NCI-H2196 (cell line): ENCODE measurements at regions not wholly inside any gene's neighbourhood (a gene's known extent, or its start where the extent isn't known, plus 50 kb on each side); places are given as distances from the start of the nearest gene placed in this dataset.
A peak's percentile ranks its signal among the peaks of the same experiment; 100 is the strongest.

Experiments used
- DNase-seq: peaks from one replicate; lab custom pipeline; 2025; ENCODE audit not compliant: unreplicated experiment; lab: John Stamatoyannopoulos, UW

DNA sequence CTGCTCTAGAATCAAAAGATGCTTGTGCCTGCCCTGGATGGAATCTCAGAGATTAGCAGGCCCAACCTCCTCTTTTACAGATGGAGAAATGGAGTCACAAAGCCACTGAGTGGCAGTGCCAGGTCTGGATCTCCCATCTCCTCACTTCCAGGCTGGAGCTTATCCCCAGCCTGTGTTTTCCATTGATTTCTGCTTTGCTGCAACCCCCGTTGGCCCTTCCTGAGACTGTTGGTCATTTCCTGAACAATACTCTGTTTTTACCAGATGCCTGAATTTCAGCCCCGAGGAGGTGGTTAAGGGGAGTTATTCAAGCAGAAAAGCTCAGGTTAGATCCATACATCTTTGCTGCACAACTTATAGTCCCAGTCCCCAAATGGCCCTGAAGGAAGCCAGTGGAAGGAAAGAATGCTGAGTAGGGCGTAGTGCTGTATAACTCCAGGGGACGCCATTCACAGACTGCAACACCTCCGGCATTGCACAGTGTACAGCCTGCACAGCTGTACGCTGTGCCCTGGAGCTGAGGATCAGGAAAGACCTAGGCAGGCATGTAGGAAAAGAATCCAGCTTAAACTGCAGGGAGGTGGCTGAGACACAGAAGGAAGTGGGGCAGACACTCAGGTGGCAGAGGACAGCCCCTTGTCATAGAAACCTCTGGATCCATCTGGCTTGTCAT is 77.5 kb downstream of the RPLP1 start:
- no peak for DNase-seq

DNA sequence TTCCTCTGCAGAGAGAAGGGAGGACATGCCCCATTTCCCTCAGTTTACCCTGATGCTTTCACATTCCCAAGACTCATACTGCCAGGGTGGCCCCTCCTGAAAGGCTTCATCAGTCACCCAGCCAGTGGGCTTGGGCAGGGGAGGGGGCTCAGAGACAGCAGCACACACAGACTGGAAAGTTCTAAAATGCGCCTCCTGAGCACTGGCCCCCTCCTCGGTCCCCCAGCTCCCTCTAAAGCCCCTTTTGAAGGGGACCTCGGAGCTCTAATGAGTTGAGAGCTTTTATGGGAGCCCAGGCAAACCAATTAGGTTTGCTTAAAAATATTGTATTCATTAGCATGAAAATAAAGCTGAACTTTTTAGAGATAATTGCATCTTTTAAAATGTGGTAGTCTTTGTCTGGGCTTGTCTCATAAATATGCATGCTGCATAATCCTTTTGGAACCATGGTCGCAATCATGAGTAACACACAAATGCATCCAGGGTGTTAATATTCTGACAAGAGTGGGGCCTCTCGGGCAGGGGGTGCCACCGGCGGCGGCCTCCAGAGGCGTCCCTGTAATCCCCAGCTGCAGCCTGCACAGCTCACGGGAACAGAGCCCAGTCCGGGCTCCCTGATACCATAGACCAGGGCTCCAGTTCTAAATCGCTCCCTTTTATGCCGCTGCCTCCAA is 78.5 kb downstream of the RPLP1 start:
- no peak for DNase-seq

DNA sequence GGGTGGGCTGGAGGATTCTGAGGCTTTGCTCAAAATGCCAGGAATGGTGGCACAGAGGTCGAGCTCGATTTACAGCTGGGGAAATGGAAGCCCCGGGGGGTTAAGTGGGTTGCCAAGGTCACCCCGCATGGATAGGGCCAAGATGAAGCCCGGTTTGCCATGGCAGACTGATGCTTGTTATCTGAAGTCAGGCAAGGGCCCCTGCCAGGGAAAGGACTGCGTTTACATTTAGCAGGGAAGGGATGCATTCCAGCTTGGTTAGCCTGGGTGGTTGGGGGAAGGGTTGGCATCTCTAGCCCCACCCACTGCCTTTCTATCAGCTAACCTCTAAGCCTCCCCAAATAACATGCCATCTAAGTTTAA is 79.0 kb downstream of the RPLP1 start:
- no peak for DNase-seq

DNA sequence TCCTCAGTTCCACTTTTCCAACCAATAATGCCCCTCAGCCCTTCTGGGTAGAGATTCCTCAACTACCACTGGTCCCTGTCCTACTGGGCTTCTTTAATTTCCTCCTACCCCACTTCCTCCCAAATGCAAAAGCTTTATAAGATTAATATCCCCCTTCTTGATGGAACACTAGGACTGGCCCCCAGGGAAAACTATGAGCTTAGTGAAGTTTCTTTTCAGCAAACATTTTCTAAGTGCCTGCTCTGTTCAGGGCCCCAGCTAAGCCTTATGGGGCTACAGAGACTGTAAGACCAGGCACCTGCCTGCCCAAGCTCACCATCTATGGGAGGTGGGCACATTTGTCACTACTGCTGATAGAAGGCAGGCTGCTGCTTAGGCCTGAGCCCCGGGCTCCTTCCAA is 79.4 kb downstream of the RPLP1 start:
- DNase-seq, result no peak

DNA sequence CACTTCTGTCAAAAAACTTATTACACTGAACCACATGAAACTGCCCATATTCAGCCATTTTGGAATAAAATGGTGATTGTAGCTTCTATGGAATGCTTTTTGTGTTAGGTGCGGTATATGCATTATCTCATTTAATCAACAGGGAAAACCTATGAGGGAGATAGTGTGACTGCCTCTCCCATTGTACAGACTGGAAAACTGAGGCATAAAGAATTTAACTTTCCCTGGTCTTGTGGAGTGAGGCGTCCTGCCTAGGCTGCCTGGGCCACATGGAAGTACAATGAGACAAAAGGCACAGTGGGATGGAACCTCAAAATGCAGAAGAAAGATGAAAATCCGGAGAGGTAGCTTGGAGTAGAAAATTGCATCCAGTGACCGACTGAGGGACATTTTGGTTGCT is 80.2 kb downstream of the RPLP1 start:
- no peak for DNase-seq

DNA sequence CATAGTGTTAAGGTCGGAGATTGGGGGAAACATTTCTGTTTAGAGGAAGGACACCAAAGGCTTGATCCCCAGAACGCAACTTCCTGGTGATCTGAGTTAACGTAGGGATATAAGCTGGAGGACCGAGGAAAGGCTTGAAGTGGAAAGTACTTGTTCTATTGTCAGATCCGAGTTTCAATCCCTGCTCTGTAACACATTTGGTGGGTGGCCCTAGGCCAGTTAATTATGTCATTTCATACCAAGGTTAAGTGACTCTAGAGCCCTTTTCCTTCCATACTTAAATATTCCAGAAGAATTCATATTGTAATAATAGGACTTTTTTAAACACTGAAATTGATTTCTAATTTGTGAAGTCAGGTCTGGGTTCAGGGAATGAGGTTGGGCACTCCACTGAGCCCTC is 80.9 kb downstream of the RPLP1 start:
- no peak for DNase-seq

DNA sequence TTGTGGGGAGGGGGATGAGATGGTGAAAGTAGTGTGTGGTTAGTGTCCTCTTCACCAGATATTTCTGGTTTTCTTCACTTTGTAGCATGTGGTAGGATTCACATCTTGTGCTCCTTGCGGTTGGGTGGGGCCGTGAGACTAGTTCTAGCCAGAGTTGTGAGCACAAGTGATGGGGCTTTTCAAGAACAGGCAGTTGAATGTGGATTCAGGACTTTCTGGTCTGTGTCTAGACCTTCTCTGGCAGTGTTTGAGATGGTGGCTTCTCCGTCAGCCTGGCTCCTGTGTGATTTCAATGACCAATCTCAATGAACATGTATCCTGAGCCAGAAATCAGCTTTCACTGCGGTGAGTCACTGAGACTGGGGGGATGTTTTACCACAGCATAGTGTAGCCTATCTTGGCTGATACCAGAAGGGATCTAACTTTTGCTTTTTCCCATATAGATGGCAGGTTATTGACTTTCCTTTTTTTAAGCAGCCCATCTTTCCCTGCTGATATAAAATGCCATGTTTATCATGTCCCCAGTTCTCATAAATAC is 82.6 kb downstream of the RPLP1 start:
- no peak for DNase-seq

DNA sequence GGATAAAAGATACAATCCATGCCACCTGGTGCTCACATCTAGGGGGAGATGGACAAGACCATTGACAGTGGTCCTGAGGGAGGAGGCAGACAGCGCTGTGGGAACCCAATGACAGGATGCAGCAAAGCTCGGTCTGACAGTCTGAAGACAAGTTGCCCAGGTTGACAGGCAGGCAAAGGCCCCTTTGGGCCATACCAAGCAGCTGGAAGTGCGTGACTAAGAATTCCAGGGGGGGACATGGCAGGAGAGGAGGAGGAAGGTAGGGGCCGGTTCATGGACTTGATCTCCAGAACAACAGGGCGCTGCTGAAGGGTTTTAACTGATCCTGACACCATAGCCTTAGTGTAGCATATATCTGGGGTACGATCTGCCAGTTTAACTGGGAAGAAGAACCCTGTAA is 83.4 kb downstream of the RPLP1 start:
- DNase-seq, result no peak

DNA sequence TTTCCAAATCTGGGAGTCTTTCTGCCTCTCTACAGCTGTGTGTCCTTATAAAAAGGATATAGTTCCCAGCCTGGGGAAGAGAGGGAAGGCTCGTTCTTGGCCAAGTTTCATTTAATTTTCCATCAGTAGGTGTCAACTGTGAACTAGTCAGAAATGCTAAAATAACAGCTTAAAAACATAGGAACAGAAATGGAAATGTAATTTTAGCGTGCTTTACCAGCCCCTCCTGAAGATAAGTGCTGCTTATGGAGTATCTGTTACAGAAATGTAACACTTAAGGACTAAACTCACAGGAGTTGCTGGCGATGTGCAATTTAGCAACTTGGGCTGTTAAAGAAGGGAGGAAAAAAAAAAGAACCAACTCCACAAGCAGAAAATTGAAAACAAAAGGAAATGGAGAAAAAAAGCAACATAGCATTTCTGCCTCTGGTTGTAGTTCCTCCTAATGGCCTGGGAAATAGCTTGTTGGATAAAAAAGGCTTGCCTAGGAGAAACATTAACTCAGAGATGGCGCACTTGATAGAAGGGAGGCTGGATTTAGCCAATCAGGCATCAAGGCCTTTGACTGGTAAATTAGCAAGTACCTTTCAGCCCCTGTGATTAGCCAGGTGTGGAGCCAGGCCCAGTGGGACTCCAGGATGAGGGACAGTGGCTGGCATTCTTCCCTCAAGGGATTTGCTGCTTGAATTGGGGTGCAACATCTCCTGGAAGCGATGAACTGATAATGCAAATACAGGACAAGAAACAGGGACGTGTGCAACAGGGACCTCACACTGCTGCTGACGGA is 84.3 kb downstream of the RPLP1 start:
- no peak for DNase-seq

DNA sequence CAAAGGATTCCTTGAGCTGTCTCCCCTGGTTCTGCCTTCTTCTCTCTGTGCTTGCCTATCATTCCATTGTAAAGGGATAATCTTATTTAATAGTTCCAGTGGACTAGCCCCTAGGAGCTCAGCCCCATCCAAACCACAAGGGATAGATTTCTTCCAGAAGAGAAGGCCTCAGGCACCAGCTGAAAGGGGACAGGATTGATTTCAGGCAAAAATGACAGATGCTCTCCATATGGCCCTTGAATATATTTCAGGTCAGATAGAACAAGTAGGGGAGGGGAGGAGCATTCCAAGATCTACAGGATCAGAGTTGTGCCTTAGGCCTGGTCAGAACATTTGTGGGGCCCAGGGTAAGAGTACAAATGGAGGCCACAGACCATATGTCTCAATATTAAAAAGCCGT is 85.3 kb downstream of the RPLP1 start:
- no peak for DNase-seq

DNA sequence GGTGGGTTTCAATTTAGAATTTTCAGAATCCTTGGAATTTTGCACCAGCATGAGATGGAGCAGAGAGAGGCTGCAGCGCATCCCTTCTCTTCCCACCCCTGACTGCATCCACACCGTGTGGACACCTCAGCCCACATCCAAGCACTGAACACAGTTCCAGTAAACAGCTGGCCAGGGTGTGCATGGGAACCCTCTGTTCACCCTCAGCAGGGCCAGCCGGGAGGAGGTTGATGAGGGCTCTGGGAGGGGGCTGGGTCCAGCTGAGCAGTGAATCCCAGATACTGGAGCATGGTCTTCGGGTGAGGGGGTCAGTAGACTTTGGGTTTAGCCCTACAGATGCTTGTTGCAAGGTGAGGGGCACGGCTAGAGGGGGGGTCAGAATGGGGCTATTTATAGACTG is 85.8 kb downstream of the RPLP1 start:
- no peak for DNase-seq

DNA sequence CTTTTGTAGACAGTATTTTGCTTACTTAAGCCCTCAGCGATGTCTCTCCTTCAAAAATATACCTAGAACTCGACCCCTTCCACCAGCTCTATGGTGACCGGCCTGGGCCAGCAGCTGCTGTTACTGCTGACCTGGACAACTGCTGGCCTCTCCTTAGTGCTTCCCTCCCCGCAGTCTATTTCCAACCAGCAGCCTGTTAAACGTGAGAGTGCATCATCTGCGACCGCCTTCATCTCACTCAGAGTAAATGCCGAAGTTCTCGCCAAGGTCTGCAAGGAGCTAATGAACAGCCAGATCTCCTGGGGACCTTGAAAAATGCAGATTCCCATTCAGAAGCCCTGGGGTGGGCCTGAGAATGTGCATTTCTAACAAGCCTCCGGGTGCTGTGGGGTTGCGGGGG is 86.7 kb downstream of the RPLP1 start:
- no peak for DNase-seq

DNA sequence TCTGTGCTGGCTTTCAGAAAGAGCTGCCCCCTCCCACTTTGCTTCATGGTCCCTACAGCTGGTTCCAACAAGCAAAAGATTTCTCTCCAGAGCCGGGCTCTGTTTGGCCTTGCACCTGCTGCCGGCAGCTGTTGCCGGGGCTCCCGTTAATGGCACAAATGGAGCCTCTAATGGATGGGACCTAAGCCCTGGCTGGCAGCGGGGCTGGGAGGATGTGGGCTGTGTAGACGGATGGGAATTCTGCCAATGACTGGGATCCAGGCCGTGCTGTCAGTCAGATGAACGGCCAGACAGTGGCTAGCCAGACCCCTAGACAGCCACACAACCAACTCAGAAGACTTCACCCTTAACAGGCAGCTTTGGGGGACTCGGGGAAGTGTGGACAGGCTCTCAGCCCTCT is 88.0 kb downstream of the RPLP1 start:
- peak; percentile 48 for DNase-seq

DNA sequence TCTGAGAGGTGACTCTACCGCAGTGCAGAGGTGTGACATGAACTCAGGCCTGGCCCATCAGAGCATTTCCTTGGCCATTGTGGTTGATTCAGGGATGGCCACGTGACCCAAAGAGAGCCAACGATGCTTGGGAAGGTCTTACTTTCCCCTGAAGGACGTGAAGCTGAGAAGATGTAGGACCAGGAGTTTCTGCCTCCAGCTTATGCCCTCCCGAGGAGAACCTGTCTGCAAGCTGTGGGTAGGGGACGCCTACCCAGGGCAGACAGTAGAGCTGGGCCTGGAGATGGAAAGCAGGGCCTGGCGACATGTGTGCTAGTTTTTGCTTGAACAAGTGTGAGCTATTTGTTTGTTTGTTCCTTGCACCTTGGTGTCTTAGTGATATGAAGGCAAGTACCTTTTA is 89.4 kb downstream of the RPLP1 start:
- no peak for DNase-seq

DNA sequence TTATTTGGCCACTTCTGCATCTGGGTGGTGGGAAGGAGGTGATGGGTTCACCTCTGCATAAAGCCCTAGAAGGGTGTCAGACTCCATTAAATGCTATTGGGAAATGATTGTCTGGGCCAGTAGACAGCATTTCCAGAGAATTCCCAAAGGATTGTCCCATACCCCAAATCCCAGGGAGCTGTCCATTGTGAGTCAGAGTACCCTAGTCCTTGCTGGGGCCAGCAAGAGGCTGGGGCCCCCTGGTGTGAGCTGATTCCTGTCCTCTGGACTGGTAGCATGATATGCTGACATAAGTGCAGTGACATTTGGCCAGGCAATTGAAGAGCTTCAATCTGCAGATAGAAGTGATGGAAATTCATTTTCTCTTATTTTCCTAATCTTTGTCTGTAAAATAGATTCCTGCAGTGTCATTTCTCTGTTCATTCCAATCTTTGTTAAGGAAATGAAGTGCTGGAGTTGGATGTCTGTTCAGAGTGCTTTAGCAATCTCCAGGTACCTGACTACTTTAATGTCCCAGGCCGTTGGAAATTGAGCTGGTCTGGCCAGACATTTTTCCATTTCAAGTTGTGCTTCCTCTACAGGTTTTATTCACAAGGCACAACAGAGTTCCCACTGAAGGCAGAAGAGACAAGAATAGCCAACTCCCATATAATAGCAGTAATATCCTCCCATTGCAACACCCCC is 91.2 kb downstream of the RPLP1 start:
- no peak for DNase-seq

DNA sequence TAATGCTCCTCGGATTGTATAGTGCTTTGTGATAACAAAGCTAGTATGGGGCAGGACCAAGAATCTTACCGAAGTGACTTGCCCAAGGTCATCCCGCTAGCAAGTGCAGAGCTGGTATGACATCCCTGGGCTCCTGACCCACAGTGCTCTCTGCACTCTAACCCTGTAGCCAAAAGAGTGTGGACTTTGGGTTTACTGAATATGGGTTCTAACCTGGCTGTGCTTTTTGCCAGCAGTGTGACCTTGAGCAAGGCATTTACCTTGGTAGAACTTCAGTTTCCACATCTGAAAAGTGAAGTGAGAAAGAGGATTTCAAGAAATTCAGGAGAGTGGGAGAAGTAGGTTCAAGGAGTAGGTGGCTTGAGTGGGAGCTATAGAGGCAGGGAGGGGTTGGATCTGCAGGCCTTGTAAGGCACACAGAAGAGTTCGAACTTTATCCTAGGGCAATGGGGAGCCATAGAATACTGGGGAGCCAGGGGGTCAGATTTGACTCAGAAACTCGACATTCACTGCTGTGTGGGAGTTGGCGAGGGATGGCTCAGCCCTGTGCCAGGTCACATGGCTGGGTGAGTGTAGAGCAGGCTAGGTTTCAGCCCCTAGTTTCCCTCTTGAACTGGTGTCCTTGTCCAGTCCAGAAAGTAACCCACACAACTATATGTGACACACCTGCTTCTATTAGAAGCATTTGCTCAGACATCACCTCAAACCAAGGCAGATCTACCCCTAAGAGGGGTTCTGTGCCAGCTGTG is 91.9 kb downstream of the RPLP1 start:
- no peak for DNase-seq

DNA sequence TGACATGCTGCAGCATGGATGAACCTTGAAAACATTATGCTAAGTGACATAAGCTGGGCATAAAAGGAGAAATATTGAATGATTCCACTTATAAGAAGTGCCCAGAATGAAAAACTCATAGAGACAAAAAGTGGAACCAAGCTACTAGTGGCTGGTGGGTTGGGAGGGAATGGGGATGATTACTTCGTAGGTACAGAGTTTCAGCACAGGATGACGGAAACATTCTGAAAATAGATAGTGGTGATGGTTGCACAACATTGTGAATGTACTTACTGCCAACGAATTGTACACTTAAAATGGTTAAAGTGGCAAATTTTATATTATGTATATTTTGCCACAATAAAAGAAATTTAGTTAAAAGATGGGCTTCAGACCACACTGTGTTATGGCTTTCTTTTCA is 93.6 kb downstream of the RPLP1 start:
- no peak for DNase-seq

DNA sequence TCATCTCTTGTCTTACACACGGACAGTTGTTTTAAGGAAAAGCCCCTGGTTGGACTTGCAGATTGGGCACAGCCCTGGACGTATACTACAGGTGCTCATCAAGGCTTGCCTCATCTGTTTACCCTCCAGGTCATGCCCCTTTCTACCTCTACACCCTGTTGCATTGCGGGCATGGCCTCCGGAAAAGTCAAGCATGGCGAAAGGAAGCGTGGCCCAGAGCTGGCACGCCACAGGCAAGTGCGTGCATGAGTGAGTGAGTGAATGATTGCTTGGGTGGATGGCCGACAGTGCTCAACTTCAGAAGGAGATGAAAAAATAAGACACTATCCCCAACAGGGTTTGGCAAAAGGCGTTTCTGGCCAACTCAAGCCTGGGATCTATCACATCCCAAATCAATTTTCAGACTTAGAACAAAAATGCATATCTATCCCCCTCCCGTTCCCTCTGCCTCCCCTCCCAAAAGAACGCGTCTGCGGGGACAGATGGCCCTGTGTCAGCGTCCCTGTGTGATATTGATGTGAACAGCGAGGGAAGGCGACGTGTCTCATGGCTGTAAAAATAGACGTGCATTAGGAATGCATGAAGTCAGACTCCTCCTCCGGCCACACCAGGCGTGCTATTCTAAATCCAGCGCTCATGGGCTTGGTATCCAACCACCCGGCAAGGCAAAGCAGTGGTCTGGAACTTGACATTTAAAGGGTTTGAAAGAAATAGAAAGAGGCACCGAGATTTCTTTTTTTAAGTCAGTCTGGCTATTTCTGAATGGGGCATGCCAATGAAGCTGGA is 96.0 kb downstream of the RPLP1 start:
- DNase-seq, result no peak

DNA sequence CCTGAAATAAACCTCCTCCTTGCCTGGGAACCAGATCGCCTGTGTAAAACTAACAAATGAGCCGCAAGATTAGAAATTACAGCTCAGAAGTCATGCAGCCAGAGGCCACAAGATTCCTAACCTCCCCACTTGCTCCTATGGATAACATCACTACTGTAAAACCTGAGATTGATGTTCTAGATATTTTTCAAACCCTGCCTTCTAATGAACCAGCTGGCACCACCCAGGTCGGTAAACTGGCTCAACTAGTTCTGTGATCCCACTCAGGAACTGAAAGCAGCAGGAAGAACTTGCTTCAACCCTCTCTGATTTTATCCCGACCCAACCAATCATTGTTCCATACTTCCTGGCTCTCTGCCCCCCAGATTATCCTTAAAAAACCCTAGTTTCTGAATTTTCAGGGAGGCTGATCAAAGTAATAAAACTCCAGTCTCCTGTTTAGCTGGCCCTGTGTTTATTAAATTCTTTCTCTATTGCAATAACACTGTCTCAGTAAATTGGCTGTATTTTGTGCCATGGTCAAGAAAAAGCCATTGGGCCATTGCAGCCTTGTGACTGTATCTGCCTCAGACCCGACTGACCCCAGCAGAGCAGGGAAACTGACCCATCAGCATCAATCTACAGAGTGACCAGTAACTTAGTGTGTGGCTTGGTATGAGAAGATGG is 98.9 kb downstream of the RPLP1 start:
- no peak for DNase-seq
